ENCODE measurements at regions not wholly inside any gene's neighbourhood (a gene's known extent, or its start where the extent isn't known, plus 50 kb on each side); places are given as distances from the start of the nearest gene placed in this dataset.

DNA sequence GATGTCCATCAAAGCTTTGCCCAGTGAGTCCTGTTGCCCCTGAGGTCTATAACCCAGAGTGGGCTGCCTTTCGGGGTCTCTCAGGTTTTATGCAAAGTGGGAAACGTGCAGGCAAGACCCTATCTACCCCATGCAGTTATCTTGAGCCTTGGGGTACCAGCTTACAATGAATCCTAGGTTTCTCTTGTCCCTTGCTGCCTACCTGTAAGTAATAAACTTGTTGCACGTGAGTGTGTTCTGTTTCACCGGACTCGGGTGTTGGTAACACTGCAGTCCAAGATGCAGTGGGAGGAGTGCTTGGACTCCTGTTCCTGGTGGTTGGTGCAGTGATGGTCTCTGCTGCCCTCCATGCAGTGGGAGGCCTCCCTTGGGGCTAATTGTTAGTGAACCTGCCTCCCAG is 85.6 kb upstream of the ALDH1B1 start:
- H3K9ac ChIP-seq (ENCODE audit: insufficient read length, low read depth) = no peak overlapping the region
- no peak for DNase-seq (ENCODE audit: low read depth, low spot score)
- no peak overlapping the region for H3K4me3 ChIP-seq (ENCODE audit: insufficient read length, low read depth)
- H3K27me3 ChIP-seq (ENCODE audit: insufficient read depth, insufficient read length) = no peaks in the 10 kb centered on the region
- TF ChIP-seq ZNF274 (IDR thresholded peaks at IDR 0.05; ENCODE audit: low read depth, low read length) (no peak), SUZ12 (IDR thresholded peaks at IDR 0.05; ENCODE audit: extremely low read depth, insufficient read depth, insufficient read length) (no peak), YY1 (IDR thresholded peaks at IDR 0.05; ENCODE audit: insufficient read depth, insufficient read length) (no peak)
- no peaks in the 10 kb centered on the region for H3K36me3 ChIP-seq (ENCODE audit: insufficient read depth, insufficient read length, low read length)
- H3K9me3 ChIP-seq (ENCODE audit: insufficient read depth, low read length) = no peaks in the 10 kb centered on the region
- H3K4me1 ChIP-seq (ENCODE audit: insufficient read depth, insufficient read length) = peaks cover 20% of the 10 kb centered on the region

DNA sequence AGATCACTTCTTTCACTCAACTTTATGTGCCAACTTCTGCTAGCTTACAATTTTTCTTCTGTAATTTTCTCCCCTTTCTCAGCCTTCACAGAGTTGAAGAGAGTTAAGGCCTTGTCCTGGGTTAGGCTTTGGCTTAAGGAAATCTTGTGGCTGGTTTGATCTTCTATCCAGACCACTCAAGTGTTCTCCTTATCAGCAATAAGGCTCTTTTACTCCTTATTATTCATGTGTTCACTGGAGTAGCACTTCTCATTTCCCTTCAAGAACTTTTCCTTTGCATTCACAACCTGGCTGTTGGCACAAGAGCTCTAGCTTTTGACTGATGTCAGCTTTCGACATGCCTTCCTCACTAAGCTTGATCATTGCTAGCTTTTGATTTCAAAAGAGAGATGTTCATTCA is 86.9 kb upstream of the ALDH1B1 start:
- no peaks in the 10 kb centered on the region for H3K27me3 ChIP-seq (ENCODE audit: insufficient read depth, insufficient read length)
- peaks cover 8% of the 10 kb centered on the region for H3K4me1 ChIP-seq (ENCODE audit: insufficient read depth, insufficient read length)
- H3K4me3 ChIP-seq (ENCODE audit: insufficient read length, low read depth) = no peak overlapping the region
- DNase-seq (ENCODE audit: low read depth, low spot score) = no peak
- TF ChIP-seq ZNF274 (IDR thresholded peaks at IDR 0.05; ENCODE audit: low read depth, low read length) (no peak), SUZ12 (IDR thresholded peaks at IDR 0.05; ENCODE audit: extremely low read depth, insufficient read depth, insufficient read length) (no peak), YY1 (IDR thresholded peaks at IDR 0.05; ENCODE audit: insufficient read depth, insufficient read length) (no peak)
- H3K36me3 ChIP-seq (ENCODE audit: insufficient read depth, insufficient read length, low read length) = no peaks in the 10 kb centered on the region
- no peaks in the 10 kb centered on the region for H3K9me3 ChIP-seq (ENCODE audit: insufficient read depth, low read length)
- H3K9ac ChIP-seq (ENCODE audit: insufficient read length, low read depth) = no peak overlapping the region

DNA sequence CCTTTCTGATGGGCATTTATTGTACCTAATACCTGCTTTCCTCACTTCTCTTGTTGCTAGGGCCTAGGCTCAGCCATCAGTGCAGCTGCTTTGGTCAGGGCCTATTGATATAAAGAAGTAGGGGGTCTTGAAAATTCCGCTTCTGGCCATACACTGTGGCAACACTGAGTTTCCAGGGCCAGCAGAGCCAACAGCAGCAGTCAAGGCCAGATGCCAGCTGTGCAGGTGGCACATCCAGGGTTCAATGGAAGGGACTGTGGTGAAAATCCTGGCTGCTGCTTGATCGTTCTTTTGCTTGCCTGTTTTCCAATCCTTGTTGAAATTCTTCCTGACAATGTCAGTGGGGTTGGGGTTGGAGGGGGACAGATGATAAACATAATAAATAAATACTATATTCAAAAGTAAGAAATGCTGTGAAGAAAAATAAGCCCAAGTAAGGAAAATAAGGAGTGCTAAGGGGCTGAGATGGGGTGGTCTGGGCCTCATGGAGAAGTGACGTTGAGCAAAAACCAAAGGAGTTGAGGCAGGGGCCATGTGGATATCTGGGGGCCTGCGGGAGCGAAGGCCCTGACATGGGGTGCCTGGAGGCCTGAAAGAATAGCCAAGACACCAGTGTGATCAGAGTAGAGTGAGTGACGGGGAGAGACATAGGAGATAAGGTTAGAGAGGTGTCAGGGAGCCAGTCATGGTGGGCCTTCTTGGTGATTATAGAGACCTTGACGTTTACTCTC is 91.0 kb upstream of the ALDH1B1 start:
- H3K36me3 ChIP-seq (ENCODE audit: insufficient read depth, insufficient read length, low read length) = no peaks in the 10 kb centered on the region
- H3K9me3 ChIP-seq (ENCODE audit: insufficient read depth, low read length) = no peaks in the 10 kb centered on the region
- H3K9ac ChIP-seq (ENCODE audit: insufficient read length, low read depth) = no peak overlapping the region
- peaks cover 3% of the 10 kb centered on the region for H3K4me1 ChIP-seq (ENCODE audit: insufficient read depth, insufficient read length)
- peaks cover 4% of the 10 kb centered on the region for H3K27me3 ChIP-seq (ENCODE audit: insufficient read depth, insufficient read length)
- H3K4me3 ChIP-seq (ENCODE audit: insufficient read length, low read depth) = no peak overlapping the region
- TF ChIP-seq SUZ12 (IDR thresholded peaks at IDR 0.05; ENCODE audit: extremely low read depth, insufficient read depth, insufficient read length) (no peak), ZNF274 (IDR thresholded peaks at IDR 0.05; ENCODE audit: low read depth, low read length) (no peak), YY1 (IDR thresholded peaks at IDR 0.05; ENCODE audit: insufficient read depth, insufficient read length) (no peak)
- DNase-seq (ENCODE audit: low read depth, low spot score) = no peak

DNA sequence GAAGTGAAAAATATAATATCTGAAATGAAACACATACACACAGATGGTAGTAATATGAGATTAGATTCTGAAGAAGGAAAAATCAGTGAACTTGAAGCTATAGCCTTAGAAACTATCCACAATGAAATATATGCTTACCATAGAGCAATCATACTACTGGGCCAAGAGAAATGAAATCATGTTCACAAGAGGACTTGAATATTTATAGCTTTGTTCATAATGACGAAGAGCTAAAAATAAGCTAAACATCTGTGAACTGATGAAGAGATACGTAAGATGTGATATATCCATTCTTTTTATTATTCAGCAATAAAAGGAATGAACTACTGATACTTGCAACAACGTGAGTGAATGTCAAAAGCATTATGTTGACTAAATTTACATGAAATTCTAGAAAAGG is 92.6 kb upstream of the ALDH1B1 start:
- Histone ChIP-seq H3K4me3 (ENCODE audit: insufficient read length, low read depth) (no peak overlapping the region), H3K36me3 (ENCODE audit: insufficient read depth, insufficient read length, low read length) (no peaks in the 10 kb centered on the region), H3K27me3 (ENCODE audit: insufficient read depth, insufficient read length) (peaks cover 6% of the 10 kb centered on the region), H3K9ac (ENCODE audit: insufficient read length, low read depth) (no peak overlapping the region), H3K4me1 (ENCODE audit: insufficient read depth, insufficient read length) (peaks cover 3% of the 10 kb centered on the region), H3K9me3 (ENCODE audit: insufficient read depth, low read length) (no peaks in the 10 kb centered on the region)
- TF ChIP-seq YY1 (IDR thresholded peaks at IDR 0.05; ENCODE audit: insufficient read depth, insufficient read length) (no peak), SUZ12 (IDR thresholded peaks at IDR 0.05; ENCODE audit: extremely low read depth, insufficient read depth, insufficient read length) (no peak), ZNF274 (IDR thresholded peaks at IDR 0.05; ENCODE audit: low read depth, low read length) (no peak)
- DNase-seq (ENCODE audit: low read depth, low spot score) = no peak

DNA sequence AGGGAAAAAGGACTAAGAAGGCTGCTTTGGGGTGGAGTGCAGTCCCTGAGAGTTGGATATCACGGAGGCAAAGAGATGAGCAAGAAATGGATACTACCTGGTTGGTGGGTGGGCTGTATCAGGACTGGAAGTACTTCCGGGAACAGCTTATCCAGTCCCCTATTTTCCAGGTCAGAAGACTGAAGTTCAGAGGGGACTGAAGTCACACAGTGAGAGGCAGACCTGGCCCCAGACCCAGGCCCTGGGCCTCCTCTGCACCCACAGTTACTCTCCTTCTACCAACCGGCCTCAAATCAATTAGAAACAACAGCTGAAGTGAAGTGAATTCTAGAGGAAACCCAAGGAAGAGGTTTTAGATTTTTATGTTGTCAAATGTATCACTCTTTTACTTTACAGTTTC is 93.6 kb upstream of the ALDH1B1 start:
- Histone ChIP-seq H3K9me3 (ENCODE audit: insufficient read depth, low read length) (no peaks in the 10 kb centered on the region), H3K36me3 (ENCODE audit: insufficient read depth, insufficient read length, low read length) (no peaks in the 10 kb centered on the region), H3K27me3 (ENCODE audit: insufficient read depth, insufficient read length) (peaks cover 6% of the 10 kb centered on the region), H3K4me1 (ENCODE audit: insufficient read depth, insufficient read length) (peaks cover 3% of the 10 kb centered on the region), H3K9ac (ENCODE audit: insufficient read length, low read depth) (no peak overlapping the region), H3K4me3 (ENCODE audit: insufficient read length, low read depth) (no peak overlapping the region)
- TF ChIP-seq ZNF274 (IDR thresholded peaks at IDR 0.05; ENCODE audit: low read depth, low read length) (no peak), SUZ12 (IDR thresholded peaks at IDR 0.05; ENCODE audit: extremely low read depth, insufficient read depth, insufficient read length) (no peak), YY1 (IDR thresholded peaks at IDR 0.05; ENCODE audit: insufficient read depth, insufficient read length) (no peak)
- no peak for DNase-seq (ENCODE audit: low read depth, low spot score)

DNA sequence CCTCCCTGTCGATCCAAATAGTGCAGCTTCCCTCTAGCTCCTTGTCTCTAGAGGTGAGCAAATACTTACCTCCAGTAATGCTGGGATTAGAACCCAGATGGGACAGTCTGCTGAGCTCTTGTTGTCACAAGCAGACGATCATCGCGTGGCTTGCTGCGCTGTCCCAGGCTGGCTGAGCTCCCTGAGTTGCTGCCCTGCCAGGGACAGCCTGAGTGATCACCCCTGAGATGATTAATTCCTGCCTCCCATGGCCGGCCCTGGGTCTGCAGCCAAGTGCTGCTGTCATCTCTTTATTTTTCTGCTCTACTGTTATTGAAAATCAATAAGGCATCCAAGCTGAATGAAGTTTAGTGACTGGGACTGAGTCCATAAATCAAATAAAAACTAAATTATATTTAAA is 94.0 kb upstream of the ALDH1B1 start:
- H3K9ac ChIP-seq (ENCODE audit: insufficient read length, low read depth) = no peak overlapping the region
- no peaks in the 10 kb centered on the region for H3K9me3 ChIP-seq (ENCODE audit: insufficient read depth, low read length)
- H3K36me3 ChIP-seq (ENCODE audit: insufficient read depth, insufficient read length, low read length) = no peaks in the 10 kb centered on the region
- DNase-seq (ENCODE audit: low read depth, low spot score) = no peak
- no peak overlapping the region for H3K4me3 ChIP-seq (ENCODE audit: insufficient read length, low read depth)
- H3K27me3 ChIP-seq (ENCODE audit: insufficient read depth, insufficient read length) = peaks cover 10% of the 10 kb centered on the region
- TF ChIP-seq ZNF274 (IDR thresholded peaks at IDR 0.05; ENCODE audit: low read depth, low read length) (no peak), SUZ12 (IDR thresholded peaks at IDR 0.05; ENCODE audit: extremely low read depth, insufficient read depth, insufficient read length) (no peak), YY1 (IDR thresholded peaks at IDR 0.05; ENCODE audit: insufficient read depth, insufficient read length) (no peak)
- H3K4me1 ChIP-seq (ENCODE audit: insufficient read depth, insufficient read length) = peaks cover 3% of the 10 kb centered on the region

DNA sequence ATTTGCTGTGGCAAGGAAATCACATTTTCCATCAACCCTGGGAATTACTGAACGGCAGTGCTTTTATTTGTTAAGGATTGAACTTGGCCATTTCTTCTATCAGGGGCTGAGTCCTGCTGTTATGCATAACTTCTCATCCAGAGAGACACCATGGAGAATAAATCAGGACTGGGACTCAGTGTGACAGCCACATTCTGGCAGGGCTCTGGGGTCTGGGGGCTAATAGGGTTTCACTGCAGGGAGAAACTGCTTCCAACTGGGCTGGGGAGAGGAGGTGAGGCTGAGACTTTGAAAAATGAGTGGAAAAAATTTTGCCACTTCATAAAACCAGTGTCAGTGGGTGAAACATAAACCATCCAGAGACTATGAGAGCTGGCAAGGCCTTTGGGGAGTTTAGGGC is 95.7 kb upstream of the ALDH1B1 start:
- TF ChIP-seq YY1 (IDR thresholded peaks at IDR 0.05; ENCODE audit: insufficient read depth, insufficient read length) (no peak), ZNF274 (IDR thresholded peaks at IDR 0.05; ENCODE audit: low read depth, low read length) (no peak), SUZ12 (IDR thresholded peaks at IDR 0.05; ENCODE audit: extremely low read depth, insufficient read depth, insufficient read length) (no peak)
- Histone ChIP-seq H3K36me3 (ENCODE audit: insufficient read depth, insufficient read length, low read length) (no peaks in the 10 kb centered on the region), H3K4me3 (ENCODE audit: insufficient read length, low read depth) (no peak overlapping the region), H3K9ac (ENCODE audit: insufficient read length, low read depth) (no peak overlapping the region), H3K9me3 (ENCODE audit: insufficient read depth, low read length) (no peaks in the 10 kb centered on the region), H3K4me1 (ENCODE audit: insufficient read depth, insufficient read length) (peaks cover 3% of the 10 kb centered on the region), H3K27me3 (ENCODE audit: insufficient read depth, insufficient read length) (peaks cover 16% of the 10 kb centered on the region)
- no peak for DNase-seq (ENCODE audit: low read depth, low spot score)
